ENCODE measurements at regions not wholly inside any gene's neighbourhood (a gene's known extent, or its start where the extent isn't known, plus 50 kb on each side); places are given as distances from the start of the nearest gene placed in this dataset.
"Not testable (repeated sequence)": the region's sequence is repeated elsewhere in the genome, so short reads cannot be mapped to it uniquely, and the experiment has no call there.

- H3K27ac Mint-ChIP-seq, result no peak overlapping the region
- H3K9me3 Mint-ChIP-seq, result peaks cover 11 to 32% (median 12%) of the 10 kb centered on the region in 3 donors
- H3K4me1 Mint-ChIP-seq, result no peaks in the 10 kb centered on the region
- H3K36me3 Mint-ChIP-seq, result peaks cover 6% of the 10 kb centered on the region
- no peak overlapping the region for H3K4me3 Mint-ChIP-seq
- H3K27me3 Mint-ChIP-seq, result peaks cover 3% of the 10 kb centered on the region
Measured at GRCh38 chr5:100683881-100684280, 148.7 kb downstream of the FAM174A start.

- H3K36me3 Mint-ChIP-seq, H3K27me3 Mint-ChIP-seq, H3K27ac Mint-ChIP-seq, H3K4me3 Mint-ChIP-seq, H3K4me1 Mint-ChIP-seq: not testable (repeated sequence)
- peaks cover 9 to 23% (median 10%) of the 10 kb centered on the region in 3 donors for H3K9me3 Mint-ChIP-seq
Measured at GRCh38 chr5:100685122-100685521, 149.9 kb downstream of the FAM174A start.

GRCh38 chr5:100688834-100689233 is 153.7 kb downstream of the FAM174A start:
- not testable (repeated sequence) for H3K4me1 Mint-ChIP-seq, H3K27me3 Mint-ChIP-seq, H3K9me3 Mint-ChIP-seq, H3K4me3 Mint-ChIP-seq, H3K27ac Mint-ChIP-seq, H3K36me3 Mint-ChIP-seq

- no peak overlapping the region for H3K27ac Mint-ChIP-seq
- no peaks in the 10 kb centered on the region for H3K27me3 Mint-ChIP-seq
Measured at GRCh38 chr5:100690036-100690560, 154.9 kb downstream of the FAM174A start.

GRCh38 chr5:100691085-100691484 is 155.9 kb downstream of the FAM174A start:
- H3K4me3 Mint-ChIP-seq, result no peak overlapping the region
- H3K9me3 Mint-ChIP-seq, result no peaks in the 10 kb centered on the region
- no peaks in the 10 kb centered on the region for H3K4me1 Mint-ChIP-seq
- H3K27me3 Mint-ChIP-seq, result peaks cover 1% of the 10 kb centered on the region
- no peak overlapping the region for H3K27ac Mint-ChIP-seq
- H3K36me3 Mint-ChIP-seq, result peaks cover 2% of the 10 kb centered on the region

More at GRCh38 chr5:100690036-100690560, 154.9 kb downstream of the FAM174A start:
- H3K4me3 Mint-ChIP-seq, result no peak overlapping the region
- peaks cover 2% of the 10 kb centered on the region for H3K36me3 Mint-ChIP-seq
- no peaks in the 10 kb centered on the region for H3K4me1 Mint-ChIP-seq
- no peaks in the 10 kb centered on the region for H3K9me3 Mint-ChIP-seq

GRCh38 chr5:100691548-100691947 is 156.4 kb downstream of the FAM174A start:
- no peak overlapping the region for H3K4me3 Mint-ChIP-seq
- H3K9me3 Mint-ChIP-seq, result no peaks in the 10 kb centered on the region
- H3K27me3 Mint-ChIP-seq, result peaks cover 1% of the 10 kb centered on the region
- H3K36me3 Mint-ChIP-seq, result no peaks in the 10 kb centered on the region
- H3K4me1 Mint-ChIP-seq, result no peaks in the 10 kb centered on the region
- H3K27ac Mint-ChIP-seq, result no peak overlapping the region

- Mint-ChIP-seq H3K27me3 (peaks cover 1% of the 10 kb centered on the region), H3K36me3 (no peaks in the 10 kb centered on the region), H3K4me3 (no peak overlapping the region), H3K9me3 (no peaks in the 10 kb centered on the region), H3K27ac (no peak overlapping the region), H3K4me1 (no peaks in the 10 kb centered on the region)
Measured at GRCh38 chr5:100693481-100693880, 158.3 kb downstream of the FAM174A start.

GRCh38 chr5:100694100-100694499 is 158.9 kb downstream of the FAM174A start:
- H3K9me3 Mint-ChIP-seq, result no peaks in the 10 kb centered on the region

GRCh38 chr5:100697970-100698369 is 162.8 kb downstream of the FAM174A start:
- peaks cover 0 to 5% (median 3%) of the 10 kb centered on the region in 3 donors for H3K9me3 Mint-ChIP-seq
- no peak overlapping the region for H3K27ac Mint-ChIP-seq
- no peak overlapping the region for H3K4me3 Mint-ChIP-seq
- H3K36me3 Mint-ChIP-seq, result no peaks in the 10 kb centered on the region
- H3K4me1 Mint-ChIP-seq, result no peaks in the 10 kb centered on the region
- peaks cover 3% of the 10 kb centered on the region for H3K27me3 Mint-ChIP-seq

More at GRCh38 chr5:100694100-100694499, 158.9 kb downstream of the FAM174A start:
- peaks cover 1% of the 10 kb centered on the region for H3K27me3 Mint-ChIP-seq
- H3K27ac Mint-ChIP-seq, result no peak overlapping the region
- H3K4me1 Mint-ChIP-seq, result no peaks in the 10 kb centered on the region
- no peak overlapping the region for H3K4me3 Mint-ChIP-seq
- no peaks in the 10 kb centered on the region for H3K36me3 Mint-ChIP-seq

GRCh38 chr5:100706776-100707175 is 171.6 kb downstream of the FAM174A start:
- no peak overlapping the region for H3K4me3 Mint-ChIP-seq
- peaks cover 0 to 5% (median 0%) of the 10 kb centered on the region in 3 donors for H3K9me3 Mint-ChIP-seq
- peaks cover 2% of the 10 kb centered on the region for H3K36me3 Mint-ChIP-seq
- H3K27ac Mint-ChIP-seq, result no peak overlapping the region
- peaks cover 0 to 9% (median 4%) of the 10 kb centered on the region in 3 donors for H3K4me1 Mint-ChIP-seq
- peaks cover 2% of the 10 kb centered on the region for H3K27me3 Mint-ChIP-seq

- no peak overlapping the region for H3K4me3 Mint-ChIP-seq
- H3K4me1 Mint-ChIP-seq, result peaks cover 0 to 9% (median 4%) of the 10 kb centered on the region in 3 donors
- peaks cover 2% of the 10 kb centered on the region for H3K36me3 Mint-ChIP-seq
- H3K9me3 Mint-ChIP-seq, result peaks cover 0 to 3% (median 0%) of the 10 kb centered on the region in 3 donors
- H3K27me3 Mint-ChIP-seq, result peaks cover 2% of the 10 kb centered on the region
- no peak overlapping the region for H3K27ac Mint-ChIP-seq
Measured at GRCh38 chr5:100708645-100709171, 173.5 kb downstream of the FAM174A start.

- Mint-ChIP-seq H3K27me3 (peaks cover 2% of the 10 kb centered on the region), H3K4me1 (peaks cover 0 to 9% (median 4%) of the 10 kb centered on the region in 3 donors), H3K36me3 (peaks cover 2% of the 10 kb centered on the region), H3K27ac (no peak overlapping the region), H3K4me3 (no peak overlapping the region), H3K9me3 (peaks cover 0 to 3% (median 0%) of the 10 kb centered on the region in 3 donors)
Measured at GRCh38 chr5:100709771-100710170, 174.6 kb downstream of the FAM174A start.

GRCh38 chr5:100714780-100715179 is 179.6 kb downstream of the FAM174A start:
- not testable (repeated sequence) for H3K36me3 Mint-ChIP-seq, H3K27me3 Mint-ChIP-seq, H3K27ac Mint-ChIP-seq, H3K4me1 Mint-ChIP-seq, H3K4me3 Mint-ChIP-seq, H3K9me3 Mint-ChIP-seq

GRCh38 chr5:100722657-100723056 is 180.4 kb downstream of the ST8SIA4 start:
- Mint-ChIP-seq H3K27me3 (no peaks in the 10 kb centered on the region), H3K36me3 (no peaks in the 10 kb centered on the region), H3K4me1 (peaks cover 0 to 2% (median 0%) of the 10 kb centered on the region in 3 donors), H3K4me3 (no peak overlapping the region), H3K9me3 (no peaks in the 10 kb centered on the region), H3K27ac (no peak overlapping the region)

- H3K36me3 Mint-ChIP-seq, result no peaks in the 10 kb centered on the region
- H3K9me3 Mint-ChIP-seq, result no peaks in the 10 kb centered on the region
- peaks cover 0 to 2% (median 0%) of the 10 kb centered on the region in 3 donors for H3K4me1 Mint-ChIP-seq
- no peak overlapping the region for H3K4me3 Mint-ChIP-seq
- no peaks in the 10 kb centered on the region for H3K27me3 Mint-ChIP-seq
- H3K27ac Mint-ChIP-seq, result no peak overlapping the region
Measured at GRCh38 chr5:100723229-100723628, 179.9 kb downstream of the ST8SIA4 start.

GRCh38 chr5:100726116-100726515 is 177.0 kb downstream of the ST8SIA4 start:
- H3K4me1 Mint-ChIP-seq, result peaks cover 0 to 2% (median 0%) of the 10 kb centered on the region in 3 donors
- H3K9me3 Mint-ChIP-seq, result no peaks in the 10 kb centered on the region
- H3K27me3 Mint-ChIP-seq, result no peaks in the 10 kb centered on the region
- H3K4me3 Mint-ChIP-seq, result no peak overlapping the region
- no peaks in the 10 kb centered on the region for H3K36me3 Mint-ChIP-seq
- H3K27ac Mint-ChIP-seq, result no peak overlapping the region
